Left ventricle myocardium inferior (tissue), 1 donor: ENCODE measurements at regions not wholly inside any gene's neighbourhood (a gene's known extent, or its start where the extent isn't known, plus 50 kb on each side); places are given as distances from the start of the nearest gene placed in this dataset.

Experiments used
- DNase-seq: peaks from one replicate; pipeline ENCODE4 v3.0.0-alpha.2; 2020
- H3K27ac ChIP-seq: fragments of 200-600 bp; replicated peaks from 2 replicates; pipeline ENCODE4 v1.8.0; 2021
- H3K27me3 ChIP-seq: fragments of 200-600 bp; 2 replicates; pipeline ENCODE4 v1.8.0; 2021; ENCODE audit warnings: low read depth
- H3K36me3 ChIP-seq: fragments of 200-600 bp; 2 replicates; pipeline ENCODE4 v1.8.0; 2021
- H3K4me1 ChIP-seq: fragments of 200-600 bp; 2 replicates; pipeline ENCODE4 v1.8.0; 2021
- H3K4me3 ChIP-seq: fragments of 200-600 bp; 2 replicates; pipeline ENCODE4 v1.8.0; 2021; ENCODE audit warnings: mild to moderate bottlenecking, moderate library complexity
- H3K9me3 ChIP-seq: fragments of 200-600 bp; replicated peaks from 2 replicates; pipeline ENCODE4 v1.8.0; 2021
- CTCF ChIP-seq: fragments of 200-600 bp; IDR thresholded peaks from 2 replicates; pipeline ENCODE4 v1.8.0; 2021; ENCODE audit warnings: antibody characterized with exemption, mild to moderate bottlenecking, borderline replicate concordance
- intact Hi-C: fragments of 100-400 bp; cut with micrococcal nuclease; formaldehyde crosslinking; loops from one replicate; pipeline ENCODE4 v1.11.0; 2022
- donor health status: DM: no; HTN: yes; CAD: no; lungs with severe emphysema.

GRCh38 chr4:102440498-102440897 is 60.7 kb upstream of the NFKB1 start:
- H3K27me3 ChIP-seq: no peaks in the 10 kb centered on the region
- no peak overlapping the region for H3K4me3 ChIP-seq
- H3K4me1 ChIP-seq: peaks cover 22% of the 10 kb centered on the region
- intact Hi-C loops: loop anchor here (10.0 kb wide), 1 partner anchor 174 kb away; no protein-coding TSS in a partner anchor
- H3K9me3 ChIP-seq: no peaks in the 10 kb centered on the region
- H3K27ac ChIP-seq: no peak overlapping the region
- DNase-seq: no peak
- no peak for TF ChIP-seq CTCF
- no peaks in the 10 kb centered on the region for H3K36me3 ChIP-seq

GRCh38 chr4:102441978-102442911 is 58.9 kb upstream of the NFKB1 start:
- intact Hi-C loops: loop anchor here (10.0 kb wide), 1 partner anchor 173 kb away; no protein-coding TSS in a partner anchor
- Histone ChIP-seq H3K9me3 (no peaks in the 10 kb centered on the region), H3K27me3 (no peaks in the 10 kb centered on the region), H3K4me3 (no peak overlapping the region), H3K4me1 (peaks cover 22% of the 10 kb centered on the region), H3K27ac (no peak overlapping the region), H3K36me3 (no peaks in the 10 kb centered on the region)
- no peak for DNase-seq
- TF ChIP-seq CTCF: no peak

GRCh38 chr4:102444752-102445151 is 56.4 kb upstream of the NFKB1 start:
- H3K9me3 ChIP-seq: no peaks in the 10 kb centered on the region
- TF ChIP-seq CTCF: no peak
- intact Hi-C loops: loop anchor here (10.0 kb wide), 1 partner anchor 170 kb away; no protein-coding TSS in a partner anchor
- H3K36me3 ChIP-seq: no peaks in the 10 kb centered on the region
- no peak for DNase-seq
- no peak overlapping the region for H3K27ac ChIP-seq
- no peak overlapping the region for H3K4me3 ChIP-seq
- peaks cover 6% of the 10 kb centered on the region for H3K4me1 ChIP-seq
- no peaks in the 10 kb centered on the region for H3K27me3 ChIP-seq

- peaks cover 1% of the 10 kb centered on the region for H3K4me1 ChIP-seq
- H3K9me3 ChIP-seq: no peaks in the 10 kb centered on the region
- no peak overlapping the region for H3K27ac ChIP-seq
- no peak for DNase-seq
- intact Hi-C loops: loop anchor here (10.0 kb wide), 1 partner anchor 170 kb away; no protein-coding TSS in a partner anchor
- no peak overlapping the region for H3K4me3 ChIP-seq
- H3K36me3 ChIP-seq: no peaks in the 10 kb centered on the region
- no peak for TF ChIP-seq CTCF
- H3K27me3 ChIP-seq: no peaks in the 10 kb centered on the region
Measured at GRCh38 chr4:102445213-102445612, 55.9 kb upstream of the NFKB1 start.

GRCh38 chr4:102447413-102447812 is 53.7 kb upstream of the NFKB1 start:
- intact Hi-C loops: loop anchor here (10.0 kb wide), 1 partner anchor 167 kb away; no protein-coding TSS in a partner anchor
- no peak for DNase-seq
- no peaks in the 10 kb centered on the region for H3K9me3 ChIP-seq
- H3K27ac ChIP-seq: no peak overlapping the region
- no peak overlapping the region for H3K4me3 ChIP-seq
- no peaks in the 10 kb centered on the region for H3K36me3 ChIP-seq
- TF ChIP-seq CTCF: no peak
- H3K27me3 ChIP-seq: no peaks in the 10 kb centered on the region
- H3K4me1 ChIP-seq: no peaks in the 10 kb centered on the region
